SU-DHL-6 (cell line): ENCODE measurements at regions not wholly inside any gene's neighbourhood (a gene's known extent, or its start where the extent isn't known, plus 50 kb on each side); places are given as distances from the start of the nearest gene placed in this dataset.

Experiments used
- H2AFZ ChIP-seq: fragments of 200-600 bp; sonication (generic); 2 replicates; pipeline ENCODE4 v1.6.1; 2014; ENCODE audit warnings: low read depth, mild to moderate bottlenecking, moderate library complexity, mixed read lengths, antibody characterized with exemption, low read length; ENCODE audit not compliant: severe bottlenecking
- H3F3A ChIP-seq: fragments of 200-600 bp; shearing (Covaris generic); 2 replicates; pipeline ENCODE4 v1.6.0; 2016; ENCODE audit warnings: antibody characterized with exemption, mild to moderate bottlenecking; ENCODE audit not compliant: insufficient read depth
- H3K27ac ChIP-seq: fragments of 200-600 bp; sonication (generic); 2 replicates; pipeline ENCODE4 v1.5.1; 2016; ENCODE audit warnings: low read depth, mild to moderate bottlenecking, low read length, moderate library complexity, mixed read lengths
- H3K27me3 ChIP-seq: fragments of 200-600 bp; sonication (generic), shearing (Covaris generic); 2 replicates; pipeline ENCODE4 v1.6.0; 2014; ENCODE audit warnings: mild to moderate bottlenecking, low read length
- H3K36me3 ChIP-seq: fragments of 200-600 bp; sonication (generic); 2 replicates; pipeline ENCODE4 v1.6.1; 2014; ENCODE audit warnings: mild to moderate bottlenecking, low read length, mixed read lengths
- H3K4me2 ChIP-seq: fragments of 300-600, 200-600 bp; shearing (Covaris generic), sonication (generic); 2 replicates; pipeline ENCODE4 v1.6.0; 2014; ENCODE audit warnings: low read length, low read depth, mild to moderate bottlenecking; ENCODE audit not compliant: poor library complexity, severe bottlenecking
- H3K4me3 ChIP-seq: fragments of 200-600 bp; sonication (generic); 2 replicates; pipeline ENCODE4 v1.5.1; 2014; ENCODE audit warnings: antibody characterized with exemption, low read length, mild to moderate bottlenecking, mixed read lengths; ENCODE audit not compliant: insufficient read depth, poor library complexity, severe bottlenecking
- H3K79me2 ChIP-seq: fragments of 200-600 bp; sonication (generic); 2 replicates; pipeline ENCODE4 v1.6.1; 2014; ENCODE audit warnings: mild to moderate bottlenecking, low read length, moderate library complexity; ENCODE audit not compliant: insufficient read depth
- H3K9ac ChIP-seq: fragments of 200-600 bp; sonication (generic); 2 replicates; pipeline ENCODE4 v1.7.0; 2014; ENCODE audit warnings: mild to moderate bottlenecking, low read length
- H3K9me2 ChIP-seq: fragments of 200-600 bp; sonication (generic); replicated peaks from 2 replicates; pipeline ENCODE4 v1.6.1; 2014; ENCODE audit warnings: low read length; ENCODE audit not compliant: insufficient read depth
- H3K9me3 ChIP-seq: fragments of 200-600 bp; sonication (generic); 2 replicates; pipeline ENCODE4 v1.6.1; 2014; ENCODE audit warnings: low read length, mixed read lengths; ENCODE audit not compliant: insufficient read depth
- H4K20me1 ChIP-seq: fragments of 200-600 bp; sonication (generic); 2 replicates; pipeline ENCODE4 v1.6.1; 2014; ENCODE audit warnings: low read depth, mild to moderate bottlenecking, antibody characterized with exemption, low read length, moderate library complexity, mixed read lengths
- CTCF ChIP-seq: fragments of 200-600 bp; sonication (generic); IDR thresholded peaks from one replicate; pipeline ENCODE4 v1.5.1; 2017; ENCODE audit warnings: antibody characterized with exemption, mild to moderate bottlenecking, low read length, moderate library complexity; ENCODE audit not compliant: insufficient read depth, poor library complexity, severe bottlenecking
- EZH2phosphoT487 ChIP-seq: fragments of 200-600 bp; sonication (generic), shearing (Covaris generic); conservative IDR thresholded peaks from 2 replicates; pipeline ENCODE4 v1.6.1; 2018; ENCODE audit warnings: mild to moderate bottlenecking, antibody characterized with exemption, low read length, moderate library complexity, mixed read lengths

- Histone ChIP-seq H3K4me3 (no peak overlapping the region), H2AFZ (no peak overlapping the region), H3K9me2 (no peaks in the 10 kb centered on the region), H3K9ac (no peak overlapping the region), H3K36me3 (no peaks in the 10 kb centered on the region), H4K20me1 (no peaks in the 10 kb centered on the region), H3F3A (no peaks in the 10 kb centered on the region), H3K9me3 (no peaks in the 10 kb centered on the region), H3K27me3 (no peaks in the 10 kb centered on the region), H3K79me2 (no peaks in the 10 kb centered on the region), H3K4me2 (no peak overlapping the region), H3K27ac (no peak overlapping the region)
- TF ChIP-seq EZH2phosphoT487 (no peak), CTCF (no peak)
These were observed 231.1 kb upstream of the GADL1 start for GRCh38 chr3:31125413-31126020.

- Histone ChIP-seq H3K27me3 (no peaks in the 10 kb centered on the region), H3K27ac (no peak overlapping the region), H3K9ac (no peak overlapping the region), H3K9me3 (no peaks in the 10 kb centered on the region), H3K4me3 (no peak overlapping the region), H2AFZ (no peak overlapping the region), H3F3A (no peaks in the 10 kb centered on the region), H3K79me2 (no peaks in the 10 kb centered on the region), H4K20me1 (no peaks in the 10 kb centered on the region), H3K36me3 (no peaks in the 10 kb centered on the region), H3K9me2 (no peaks in the 10 kb centered on the region), H3K4me2 (no peak overlapping the region)
- TF ChIP-seq CTCF (no peak), EZH2phosphoT487 (no peak)
These were observed 234.8 kb upstream of the GADL1 start for GRCh38 chr3:31129241-31129640.

GRCh38 chr3:31132132-31132769 lies 237.8 kb upstream of the GADL1 start:
- TF ChIP-seq CTCF (no peak), EZH2phosphoT487 (no peak)
- Histone ChIP-seq H3K9ac (no peak overlapping the region), H3K36me3 (no peaks in the 10 kb centered on the region), H3K79me2 (no peaks in the 10 kb centered on the region), H3K27me3 (no peaks in the 10 kb centered on the region), H4K20me1 (no peaks in the 10 kb centered on the region), H3F3A (no peaks in the 10 kb centered on the region), H3K4me3 (no peak overlapping the region), H3K9me2 (no peaks in the 10 kb centered on the region), H3K9me3 (no peaks in the 10 kb centered on the region), H3K27ac (no peak overlapping the region), H2AFZ (no peak overlapping the region), H3K4me2 (no peak overlapping the region)
